IMR-90 (cell line): ENCODE measurements at regions not wholly inside any gene's neighbourhood (a gene's known extent, or its start where the extent isn't known, plus 50 kb on each side); places are given as distances from the start of the nearest gene placed in this dataset.

Experiments
- ATAC-seq: fragments of 200-7000 bp; cut with Tn5 transposase; 2 replicates; pipeline ENCODE4 v1.9.1; 2020; ENCODE audit warnings: low read depth, mild to moderate bottlenecking, moderate library complexity
- BruUV-seq: library from RNA; stranded (reverse); fragments of 400-500 nt; replicated peaks from 2 replicates; lab custom pipeline; 2021; lab: Mats Ljungman, UMichigan
- CTCF ChIA-PET: fragments of 300-600 bp; formaldehyde crosslinking; extraction: SDS; loops from one replicate; lab custom pipeline; 2021; ENCODE audit warnings: antibody characterized with exemption; lab: Yijun Ruan, JAX
- POLR2A ChIA-PET: fragments of 300-600 bp; sonication (Branson Sonifier 250); formaldehyde crosslinking; loops from one replicate; lab custom pipeline; 2022; ENCODE audit warnings: antibody characterized with exemption; ENCODE audit not compliant: unreplicated experiment; lab: Charles Lee
- DNase-seq: peaks from one replicate; pipeline ENCODE4 v3.0.0; 2013
- H2AFZ ChIP-seq: replicated peaks from 2 replicates; pipeline ENCODE3; 2013; ENCODE audit warnings: low read length, mild to moderate bottlenecking; ENCODE audit not compliant: poor library complexity
- H2AK5ac ChIP-seq: 2 replicates; pipeline ENCODE4 v1.6.1; 2013; ENCODE audit warnings: low read depth, low read length, inconsistent platforms
- H2AK9ac ChIP-seq: replicated peaks from 2 replicates; pipeline ENCODE3; 2013; ENCODE audit warnings: mild to moderate bottlenecking, low read depth, low read length, moderate library complexity; ENCODE audit not compliant: poor library complexity
- H2BK120ac ChIP-seq: 2 replicates; pipeline ENCODE4 v1.6.1; 2013; ENCODE audit warnings: low read depth, low read length, inconsistent platforms
- H2BK15ac ChIP-seq: 3 replicates; pipeline ENCODE4 v1.6.1; 2013; ENCODE audit warnings: low read depth, low read length, inconsistent platforms
- H2BK20ac ChIP-seq: 2 replicates; pipeline ENCODE4 v1.6.1; 2013; ENCODE audit warnings: low read depth, mild to moderate bottlenecking, inconsistent platforms, low read length, moderate library complexity
- H2BK5ac ChIP-seq: 2 replicates; pipeline ENCODE4 v1.6.1; 2013; ENCODE audit warnings: mild to moderate bottlenecking, low read depth, low read length, inconsistent platforms; ENCODE audit not compliant: poor library complexity, severe bottlenecking
- H3K14ac ChIP-seq: replicated peaks from 2 replicates; pipeline ENCODE4 v1.6.1; 2013; ENCODE audit warnings: low read depth, low read length, inconsistent platforms
- H3K18ac ChIP-seq: 2 replicates; pipeline ENCODE4 v1.6.1; 2013; ENCODE audit warnings: low read depth, low read length, control low read depth
- H3K23ac ChIP-seq: 2 replicates; pipeline ENCODE4 v1.6.1; 2013; ENCODE audit warnings: low read depth, low read length, inconsistent platforms
- H3K27ac ChIP-seq: 2 replicates; pipeline ENCODE4 v1.5.1; 2013; ENCODE audit warnings: mild to moderate bottlenecking, control low read depth, low read length; ENCODE audit not compliant: insufficient read depth
- H3K27me3 ChIP-seq: 2 replicates; pipeline ENCODE4 v1.6.1; 2013; ENCODE audit warnings: low read length; ENCODE audit not compliant: control insufficient read depth, insufficient read depth
- H3K36me3 ChIP-seq: 2 replicates; pipeline ENCODE4 v1.6.1; 2013; ENCODE audit warnings: low read length, mixed read lengths; ENCODE audit not compliant: control insufficient read depth, insufficient read depth
- H3K4ac ChIP-seq: 2 replicates; pipeline ENCODE4 v1.6.1; 2013; ENCODE audit warnings: low read depth, low read length, inconsistent platforms
- H3K4me1 ChIP-seq: 2 replicates; pipeline ENCODE4 v1.6.1; 2013; ENCODE audit warnings: low read length, mixed read lengths; ENCODE audit not compliant: control insufficient read depth, insufficient read depth
- H3K4me2 ChIP-seq: 2 replicates; pipeline ENCODE4 v1.6.1; 2013; ENCODE audit warnings: low read depth, mild to moderate bottlenecking, control low read depth, low read length, moderate library complexity
- H3K4me3 ChIP-seq: 2 replicates; pipeline ENCODE4 v1.5.1; 2013; ENCODE audit warnings: low read depth, mild to moderate bottlenecking, control low read depth, low read length, moderate library complexity; ENCODE audit not compliant: insufficient read depth
- H3K56ac ChIP-seq: 2 replicates; pipeline ENCODE4 v1.6.1; 2013; ENCODE audit warnings: low read length, inconsistent platforms; ENCODE audit not compliant: insufficient read depth; ENCODE audit errors: extremely low read depth
- H3K79me1 ChIP-seq, 2 experiments: 2 replicates each; pipeline ENCODE4 v1.6.1; 2013; ENCODE audit warnings: low read length in 2 of 2, inconsistent platforms in 1 of 2, low read depth in 1 of 2
- H3K9ac ChIP-seq: 2 replicates; pipeline ENCODE4 v1.6.1; 2013; ENCODE audit warnings: low read depth, low read length, control low read depth
- H3K9me1 ChIP-seq: 2 replicates; pipeline ENCODE4 v1.6.1; 2013; ENCODE audit warnings: low read length, inconsistent platforms; ENCODE audit not compliant: insufficient read depth
- H3K9me3 ChIP-seq: 2 replicates; pipeline ENCODE4 v1.6.1; 2013; ENCODE audit warnings: low read length; ENCODE audit not compliant: control insufficient read depth, insufficient read depth
- H4K20me1 ChIP-seq: 2 replicates; pipeline ENCODE4 v1.6.1; 2013; ENCODE audit warnings: low read length, inconsistent platforms; ENCODE audit not compliant: insufficient read depth
- H4K5ac ChIP-seq: 2 replicates; pipeline ENCODE4 v1.6.1; 2013; ENCODE audit warnings: mild to moderate bottlenecking, low read depth, low read length, control low read depth
- H4K8ac ChIP-seq, 2 experiments: 2 replicates each; pipeline ENCODE4 v1.6.1; 2013; ENCODE audit warnings: low read depth in 2 of 2, low read length in 2 of 2, control low read depth in 1 of 2, inconsistent platforms in 1 of 2
- H4K91ac ChIP-seq: 2 replicates; pipeline ENCODE4 v1.6.1; 2013; ENCODE audit warnings: low read depth, low read length, inconsistent platforms; ENCODE audit not compliant: insufficient read depth
- BHLHE40 ChIP-seq: fragments of 150-350 bp; IDR thresholded peaks from 2 replicates; pipeline ENCODE4 v1.6.1; 2016; ENCODE audit warnings: mild to moderate bottlenecking, low read depth, low read length
- CEBPB ChIP-seq: IDR thresholded peaks from 2 replicates; pipeline ENCODE4 v1.6.1; 2012; ENCODE audit warnings: low read depth, low read length, improper control_type of control experiment
- CHD1 ChIP-seq: IDR thresholded peaks from 2 replicates; pipeline ENCODE4 v1.6.1; 2012; ENCODE audit warnings: low read depth, low read length, improper control_type of control experiment
- CTCF ChIP-seq: conservative IDR thresholded peaks from 2 replicates; pipeline ENCODE4 v1.5.1; 2012; ENCODE audit warnings: mild to moderate bottlenecking, low read depth, low read length, improper control_type of control experiment
- ELK1 ChIP-seq: fragments of 150-350 bp; IDR thresholded peaks from 2 replicates; pipeline ENCODE4 v1.6.1; 2016; ENCODE audit warnings: low read depth, mild to moderate bottlenecking, low read length, moderate library complexity, borderline replicate concordance
- FOS ChIP-seq: fragments of 150-350 bp; IDR thresholded peaks from 2 replicates; pipeline ENCODE4 v1.6.1; 2016; ENCODE audit warnings: low read depth, low read length
- MAZ ChIP-seq: IDR thresholded peaks from 2 replicates; pipeline ENCODE4 v1.6.1; 2012; ENCODE audit warnings: low read depth, mild to moderate bottlenecking, low read length, improper control_type of control experiment, moderate library complexity, borderline replicate concordance
- MXI1 ChIP-seq: IDR thresholded peaks from 2 replicates; pipeline ENCODE4 v1.6.1; 2012; ENCODE audit warnings: low read depth, mild to moderate bottlenecking, low read length, moderate library complexity, borderline replicate concordance
- NFE2L2 ChIP-seq: fragments of 150-350 bp; IDR thresholded peaks from 2 replicates; pipeline ENCODE4 v1.6.1; 2016; ENCODE audit warnings: low read depth, mild to moderate bottlenecking, low read length
- POLR2A ChIP-seq: IDR thresholded peaks from 2 replicates; pipeline ENCODE4 v1.6.1; 2012; ENCODE audit warnings: mild to moderate bottlenecking, low read depth, low read length
- RAD21 ChIP-seq: IDR thresholded peaks from 2 replicates; pipeline ENCODE4 v1.6.1; 2012; ENCODE audit warnings: low read length, improper control_type of control experiment
- RFX5 ChIP-seq: IDR thresholded peaks from 2 replicates; pipeline ENCODE4 v1.8.0; 2012; ENCODE audit warnings: low read depth, mild to moderate bottlenecking, low read length, moderate library complexity
- SMC3 ChIP-seq: fragments of 150-350 bp; IDR thresholded peaks from 2 replicates; pipeline ENCODE4 v1.6.1; 2016; ENCODE audit warnings: low read depth, mild to moderate bottlenecking, antibody characterized with exemption, low read length, moderate library complexity
- USF2 ChIP-seq: fragments of 150-350 bp; IDR thresholded peaks from 2 replicates; pipeline ENCODE4 v1.6.1; 2017; ENCODE audit warnings: mild to moderate bottlenecking, antibody characterized with exemption, low read length, low read depth
- WGBS, 2 experiments: methylation state at CpG; one replicate each; pipeline versions ENCODE4 v1.1.5 to v1.1.7; 2013; ENCODE audit warnings: missing lambda C conversion rate in 2 of 2; ENCODE audit not compliant: insufficient read length in 1 of 2; ENCODE audit errors: extremely low coverage in 2 of 2; 5-methylcytosine and 5-hydroxymethylcytosine counted together
- dilution Hi-C: fragments of 300-500 bp; cut with HindIII; formaldehyde crosslinking; loops from one replicate; pipeline ENCODE4 v1.14.3; 2018; ENCODE audit warnings: low sequenced_read_pairs; ENCODE audit not compliant: unreplicated experiment
- in situ Hi-C: fragments of 300-500 bp; cut with MboI; formaldehyde crosslinking; loops from 3 replicates; pipeline ENCODE4 v1.14.3; 2019; ENCODE audit warnings: low sequenced_read_pairs, inconsistent platforms, mixed read lengths
- intact Hi-C: fragments of 100-400 bp; cut with micrococcal nuclease; formaldehyde crosslinking; loops from 2 replicates; pipeline ENCODE4 v1.10.0; 2022

- Histone ChIP-seq H4K5ac (no peak overlapping the region), H4K8ac (no peak overlapping the region), H2BK5ac (no peak overlapping the region), H3K23ac (no peak overlapping the region), H3K27me3 (no peaks in the 10 kb centered on the region; the same call in 1 of the 2 replicates), H3K4me2 (no peak overlapping the region), H2AK9ac (no peak overlapping the region), H3K9ac (no peak overlapping the region), H2AK5ac (no peak overlapping the region), H3K4me3 (no peak overlapping the region), H3K27ac (no peak overlapping the region), H3K9me1 (no peaks in the 10 kb centered on the region), H3K18ac (no peak overlapping the region), H2BK20ac (no peak overlapping the region), H3K4ac (no peak overlapping the region), H3K79me1 (no peaks in the 10 kb centered on the region), H3K9me3 (no peaks in the 10 kb centered on the region), H3K4me1 (no peaks in the 10 kb centered on the region), H3K14ac (no peak overlapping the region), H4K91ac (no peak overlapping the region), H2BK120ac (no peak overlapping the region), H4K20me1 (no peaks in the 10 kb centered on the region), H2BK15ac (no peak overlapping the region), H3K36me3 (no peaks in the 10 kb centered on the region), H3K56ac (no peak overlapping the region), H2AFZ (no peak overlapping the region)
- intact Hi-C loops (no loop called here), dilution Hi-C loops (no loop called here), in situ Hi-C loops (no loop called here)
- ATAC-seq (no peak), DNase-seq (no peak)
- WGBS, 2 experiments = 82% methylated on average over 2 of the region's 6 CpGs; no CpG with 5 or more reads in 1 of the 2 experiments
- BruUV-seq = no TSS peak
- POLR2A ChIA-PET = no interaction called here
- TF ChIP-seq NFE2L2 (no peak), SMC3 (no peak), MXI1 (no peak), CEBPB (no peak), FOS (no peak), CTCF (no peak), CHD1 (no peak), USF2 (no peak), BHLHE40 (no peak), RFX5 (no peak), MAZ (no peak), POLR2A (no peak), RAD21 (no peak), ELK1 (no peak)
- CTCF ChIA-PET = no interaction called here
Observed at GRCh38 chr9:89670801-89671434, 66.1 kb downstream of the GADD45G start.
